ENCODE measurements at regions not wholly inside any gene's neighbourhood (a gene's known extent, or its start where the extent isn't known, plus 50 kb on each side); places are given as distances from the start of the nearest gene placed in this dataset.

- Mint-ChIP-seq H3K36me3 (ENCODE audit: insufficient read depth) (no peaks in the 10 kb centered on the region), H3K4me3 (ENCODE audit: low read depth) (no peak overlapping the region), H3K4me1 (ENCODE audit: low read depth) (peaks cover 8% of the 10 kb centered on the region), H3K27ac (no peak overlapping the region), H3K9me3 (ENCODE audit: low read depth) (no peaks in the 10 kb centered on the region), H3K27me3 (peaks cover 14% of the 10 kb centered on the region)
- TF ChIP-seq CTCF (IDR thresholded peaks at IDR 0.05; ENCODE audit: unreplicated experiment), result no peak
- no peak for DNase-seq (ENCODE audit: low spot score, unreplicated experiment)
Measured at GRCh38 chr5:168226012-168226411, 65.4 kb upstream of the WWC1 start.

- Mint-ChIP-seq H3K9me3 (ENCODE audit: low read depth) (no peaks in the 10 kb centered on the region), H3K4me3 (ENCODE audit: low read depth) (no peak overlapping the region), H3K27me3 (peaks cover 12% of the 10 kb centered on the region), H3K4me1 (ENCODE audit: low read depth) (peaks cover 8% of the 10 kb centered on the region), H3K36me3 (ENCODE audit: insufficient read depth) (no peaks in the 10 kb centered on the region), H3K27ac (no peak overlapping the region)
- TF ChIP-seq CTCF (IDR thresholded peaks at IDR 0.05; ENCODE audit: unreplicated experiment), result no peak
- no peak for DNase-seq (ENCODE audit: low spot score, unreplicated experiment)
Measured at GRCh38 chr5:168227001-168227400, 64.4 kb upstream of the WWC1 start.

- Mint-ChIP-seq H3K36me3 (ENCODE audit: insufficient read depth) (no peaks in the 10 kb centered on the region), H3K9me3 (ENCODE audit: low read depth) (no peaks in the 10 kb centered on the region), H3K4me1 (ENCODE audit: low read depth) (peaks cover 8% of the 10 kb centered on the region), H3K27me3 (peaks cover 6% of the 10 kb centered on the region), H3K27ac (no peak overlapping the region), H3K4me3 (ENCODE audit: low read depth) (no peak overlapping the region)
- no peak for DNase-seq (ENCODE audit: low spot score, unreplicated experiment)
- TF ChIP-seq CTCF (IDR thresholded peaks at IDR 0.05; ENCODE audit: unreplicated experiment), result no peak
Measured at GRCh38 chr5:168227973-168228615, 63.4 kb upstream of the WWC1 start.

- DNase-seq (ENCODE audit: low spot score, unreplicated experiment), result no peak
- no peak overlapping the region for H3K4me3 Mint-ChIP-seq (ENCODE audit: low read depth)
- no peak for TF ChIP-seq CTCF (IDR thresholded peaks at IDR 0.05; ENCODE audit: unreplicated experiment)
- no peaks in the 10 kb centered on the region for H3K36me3 Mint-ChIP-seq (ENCODE audit: insufficient read depth)
- H3K4me1 Mint-ChIP-seq (ENCODE audit: low read depth), result peaks cover 8% of the 10 kb centered on the region
- H3K27me3 Mint-ChIP-seq, result peaks cover 6% of the 10 kb centered on the region
- no peak overlapping the region for H3K27ac Mint-ChIP-seq
- H3K9me3 Mint-ChIP-seq (ENCODE audit: low read depth), result no peaks in the 10 kb centered on the region
Measured at GRCh38 chr5:168228668-168229067, 62.8 kb upstream of the WWC1 start.

- Mint-ChIP-seq H3K4me1 (ENCODE audit: low read depth) (no peaks in the 10 kb centered on the region), H3K36me3 (ENCODE audit: insufficient read depth) (no peaks in the 10 kb centered on the region), H3K27me3 (no peaks in the 10 kb centered on the region), H3K27ac (no peak overlapping the region), H3K4me3 (ENCODE audit: low read depth) (no peak overlapping the region), H3K9me3 (ENCODE audit: low read depth) (no peaks in the 10 kb centered on the region)
- TF ChIP-seq CTCF (IDR thresholded peaks at IDR 0.05; ENCODE audit: unreplicated experiment), result no peak
- DNase-seq (ENCODE audit: low spot score, unreplicated experiment), result no peak
Measured at GRCh38 chr5:168234133-168234532, 57.3 kb upstream of the WWC1 start.
